Upper lobe of left lung (tissue), 6 donors: ENCODE measurements at regions not wholly inside any gene's neighbourhood (a gene's known extent, or its start where the extent isn't known, plus 50 kb on each side); places are given as distances from the start of the nearest gene placed in this dataset.

ENCODE experiments used
- ATAC-seq, 2 donors: fragments of 200-7000 bp; cut with Tn5 transposase; one replicate each; pipeline ENCODE4 v1.9.1; 2022; ENCODE audit warnings: mild to moderate bottlenecking in 2 of 2, moderate library complexity in 2 of 2; ENCODE audit not compliant: low FRiP score in 2 of 2
- DNase-seq, 2 donors: peaks; one replicate each; pipeline ENCODE4 v3.0.0-alpha.2; 2019 to 2020
- H3K27ac ChIP-seq, 4 donors: fragments of 200-600 bp; sonication (generic); one replicate each; pipeline ENCODE4 v1.5.1; 2016 to 2019
- H3K27me3 ChIP-seq, 4 donors: fragments of 200-600 bp; sonication (generic); one replicate each; pipeline ENCODE4 v1.5.1; 2017 to 2019
- H3K36me3 ChIP-seq, 4 donors: fragments of 200-600 bp; sonication (generic); one replicate each; pipeline ENCODE4 v1.5.1; 2016 to 2019
- H3K4me1 ChIP-seq, 4 donors: fragments of 200-600 bp; sonication (generic); one replicate each; pipeline ENCODE4 v1.5.1; 2018 to 2019
- H3K4me3 ChIP-seq, 4 donors: fragments of 200-600 bp; sonication (generic); one replicate each; pipeline ENCODE4 v1.5.1; 2017 to 2019; ENCODE audit warnings: mild to moderate bottlenecking in 2 of 4, moderate library complexity in 1 of 4
- H3K9me3 ChIP-seq, 4 donors: fragments of 200-600 bp; sonication (generic); one replicate each; pipeline ENCODE4 v1.5.1; 2018 to 2019
- EP300 ChIP-seq, 4 donors: sonication (generic); formaldehyde crosslinking; IDR thresholded peaks; one replicate each; pipeline ENCODE4 v1.5.1; 2017; ENCODE audit warnings: antibody characterized with exemption in 4 of 4, control low read depth in 2 of 4
- POLR2A ChIP-seq, 4 donors: fragments of 450-650 bp; IDR thresholded peaks; one replicate each; pipeline ENCODE4 v1.5.1; 2016 to 2017; ENCODE audit warnings: antibody characterized with exemption in 4 of 4, mild to moderate bottlenecking in 2 of 4
- POLR2AphosphoS5 ChIP-seq, 2 donors: sonication (generic); formaldehyde crosslinking; IDR thresholded peaks; one replicate each; pipeline ENCODE4 v1.5.1; 2017; ENCODE audit warnings: antibody characterized with exemption in 2 of 2
- WGBS, 2 donors: methylation state at CpG; one replicate each; pipeline ENCODE4 v1.1.5; 2017 to 2018; 5-methylcytosine and 5-hydroxymethylcytosine counted together
- TF ChIP-seq, protein P1 (sequence below), 6 experiments: fragments of 450-650 bp in 4 of 6; fragments of 200-600 bp in 2 of 6; sonication (generic) in 2 of 6; IDR thresholded peaks; one replicate each; pipeline ENCODE4 v1.5.1; 2016 to 2019; ENCODE audit warnings: antibody characterized with exemption in 6 of 6
- donor health status: DM: no; HTN: no; CAD: no; lungs with moderate emphysema.
- donor health status: DM: no; HTN: yes; CAD: no; lungs with severe emphysema.

- DNase-seq (no peak), ATAC-seq (no peak)
- Histone ChIP-seq H3K36me3 (no peaks in the 10 kb centered on the region), H3K4me3 (no peak overlapping the region), H3K27ac (no peak overlapping the region), H3K4me1 (no peaks in the 10 kb centered on the region), H3K27me3 (no peaks in the 10 kb centered on the region), H3K9me3 (no peaks in the 10 kb centered on the region)
- 59 to 77% methylated on average over 3 of the region's 3 CpGs for WGBS, 2 donors
- TF ChIP-seq EP300 (IDR thresholded peaks at IDR 0.05) (no peak), POLR2AphosphoS5 (IDR thresholded peaks at IDR 0.05) (no peak), POLR2A (IDR thresholded peaks at IDR 0.05) (no peak)
- TF ChIP-seq, protein P1, sequence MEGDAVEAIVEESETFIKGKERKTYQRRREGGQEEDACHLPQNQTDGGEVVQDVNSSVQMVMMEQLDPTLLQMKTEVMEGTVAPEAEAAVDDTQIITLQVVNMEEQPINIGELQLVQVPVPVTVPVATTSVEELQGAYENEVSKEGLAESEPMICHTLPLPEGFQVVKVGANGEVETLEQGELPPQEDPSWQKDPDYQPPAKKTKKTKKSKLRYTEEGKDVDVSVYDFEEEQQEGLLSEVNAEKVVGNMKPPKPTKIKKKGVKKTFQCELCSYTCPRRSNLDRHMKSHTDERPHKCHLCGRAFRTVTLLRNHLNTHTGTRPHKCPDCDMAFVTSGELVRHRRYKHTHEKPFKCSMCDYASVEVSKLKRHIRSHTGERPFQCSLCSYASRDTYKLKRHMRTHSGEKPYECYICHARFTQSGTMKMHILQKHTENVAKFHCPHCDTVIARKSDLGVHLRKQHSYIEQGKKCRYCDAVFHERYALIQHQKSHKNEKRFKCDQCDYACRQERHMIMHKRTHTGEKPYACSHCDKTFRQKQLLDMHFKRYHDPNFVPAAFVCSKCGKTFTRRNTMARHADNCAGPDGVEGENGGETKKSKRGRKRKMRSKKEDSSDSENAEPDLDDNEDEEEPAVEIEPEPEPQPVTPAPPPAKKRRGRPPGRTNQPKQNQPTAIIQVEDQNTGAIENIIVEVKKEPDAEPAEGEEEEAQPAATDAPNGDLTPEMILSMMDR (IDR thresholded peaks at IDR 0.05): no peak
Observed at GRCh38 chr4:67006791-67007190, 538.5 kb downstream of the CENPC start.

DNA sequence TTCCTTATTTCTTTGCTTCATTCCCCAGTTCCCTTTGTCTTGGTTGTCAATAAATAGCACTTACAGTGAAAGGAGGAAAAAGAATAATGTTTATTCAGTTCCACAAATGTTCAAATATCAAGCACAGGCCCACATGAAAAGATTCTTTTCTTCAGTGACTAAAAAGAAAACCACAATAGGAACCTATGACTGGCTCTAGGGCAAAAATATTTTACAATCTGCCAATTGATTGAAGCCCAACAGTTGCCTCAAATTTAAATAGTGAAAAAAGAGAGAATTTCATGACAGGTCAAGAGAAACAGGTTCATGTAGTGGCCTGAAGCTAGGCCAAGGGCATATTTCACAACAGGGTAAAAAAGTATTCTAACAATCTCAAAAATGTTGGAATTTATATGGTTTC is 553.8 kb downstream of the CENPC start:
- Histone ChIP-seq H3K36me3 (no peaks in the 10 kb centered on the region), H3K27me3 (no peaks in the 10 kb centered on the region), H3K27ac (no peak overlapping the region), H3K4me1 (no peaks in the 10 kb centered on the region), H3K4me3 (no peak overlapping the region), H3K9me3 (peaks cover 0 to 12% (median 3%) of the 10 kb centered on the region in 4 donors)
- DNase-seq (no peak), ATAC-seq (no peak)
- TF ChIP-seq, protein P1 (IDR thresholded peaks at IDR 0.05): no peak
- TF ChIP-seq POLR2A (IDR thresholded peaks at IDR 0.05) (no peak), POLR2AphosphoS5 (IDR thresholded peaks at IDR 0.05) (no peak), EP300 (IDR thresholded peaks at IDR 0.05) (no peak)

- no peak for DNase-seq
Observed at GRCh38 chr4:66974665-66975064, 570.6 kb downstream of the CENPC start.

DNA sequence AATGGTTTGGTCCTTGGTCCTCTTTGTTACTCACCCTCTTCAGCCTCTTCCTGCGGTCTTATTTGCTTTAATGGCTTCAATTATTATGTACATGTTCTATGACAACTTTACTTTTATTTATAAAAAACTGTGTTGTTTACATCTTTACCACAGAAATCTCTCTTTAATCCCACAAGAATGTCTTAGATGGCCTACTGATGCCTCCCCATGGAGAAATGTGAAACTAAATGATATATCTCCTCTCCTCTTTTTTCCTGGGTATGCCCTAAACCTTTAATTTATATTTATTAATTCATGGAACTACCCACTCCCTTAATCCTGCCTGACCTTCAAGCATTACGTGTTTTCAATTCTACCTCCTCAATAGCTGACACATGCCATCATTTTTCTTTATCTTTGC is 573.2 kb downstream of the CENPC start:
- Histone ChIP-seq H3K9me3 (no peaks in the 10 kb centered on the region), H3K4me1 (no peaks in the 10 kb centered on the region), H3K4me3 (no peak overlapping the region), H3K27ac (no peak overlapping the region), H3K36me3 (no peaks in the 10 kb centered on the region), H3K27me3 (no peaks in the 10 kb centered on the region)
- DNase-seq: no peak
- 77 to 92% methylated on average over 2 of the region's 2 CpGs for WGBS, 2 donors
- TF ChIP-seq POLR2A (IDR thresholded peaks at IDR 0.05) (no peak), POLR2AphosphoS5 (IDR thresholded peaks at IDR 0.05) (no peak), EP300 (IDR thresholded peaks at IDR 0.05) (no peak)
- TF ChIP-seq, protein P1 (IDR thresholded peaks at IDR 0.05): no peak
- ATAC-seq: no peak

More at GRCh38 chr4:66974665-66975064, 570.6 kb downstream of the CENPC start:
- Histone ChIP-seq H3K9me3 (no peaks in the 10 kb centered on the region), H3K36me3 (no peaks in the 10 kb centered on the region), H3K4me3 (no peak overlapping the region), H3K27me3 (no peaks in the 10 kb centered on the region), H3K4me1 (no peaks in the 10 kb centered on the region), H3K27ac (no peak overlapping the region)
- WGBS, 2 donors: 49 to 66% methylated on average over 2 of the region's 2 CpGs
- TF ChIP-seq POLR2AphosphoS5 (IDR thresholded peaks at IDR 0.05) (no peak), POLR2A (IDR thresholded peaks at IDR 0.05) (no peak), EP300 (IDR thresholded peaks at IDR 0.05) (no peak)
- TF ChIP-seq, protein P1 (IDR thresholded peaks at IDR 0.05): no peak
- no peak for ATAC-seq

- no peak for DNase-seq
- TF ChIP-seq POLR2A (IDR thresholded peaks at IDR 0.05) (no peak), EP300 (IDR thresholded peaks at IDR 0.05) (no peak), POLR2AphosphoS5 (IDR thresholded peaks at IDR 0.05) (no peak)
- TF ChIP-seq, protein P1 (IDR thresholded peaks at IDR 0.05): no peak
- Histone ChIP-seq H3K4me1 (no peaks in the 10 kb centered on the region), H3K4me3 (no peak overlapping the region), H3K27me3 (no peaks in the 10 kb centered on the region), H3K36me3 (no peaks in the 10 kb centered on the region), H3K27ac (no peak overlapping the region), H3K9me3 (no peaks in the 10 kb centered on the region)
- 67 to 82% methylated on average over 1 of the region's 1 CpG for WGBS, 2 donors
- no peak for ATAC-seq
Observed at GRCh38 chr4:66964467-66964866, 580.8 kb downstream of the CENPC start.
